ENCODE measurements at regions not wholly inside any gene's neighbourhood (a gene's known extent, or its start where the extent isn't known, plus 50 kb on each side); places are given as distances from the start of the nearest gene placed in this dataset.
A peak's percentile ranks its signal among the peaks of the same experiment; 100 is the strongest.

DNA sequence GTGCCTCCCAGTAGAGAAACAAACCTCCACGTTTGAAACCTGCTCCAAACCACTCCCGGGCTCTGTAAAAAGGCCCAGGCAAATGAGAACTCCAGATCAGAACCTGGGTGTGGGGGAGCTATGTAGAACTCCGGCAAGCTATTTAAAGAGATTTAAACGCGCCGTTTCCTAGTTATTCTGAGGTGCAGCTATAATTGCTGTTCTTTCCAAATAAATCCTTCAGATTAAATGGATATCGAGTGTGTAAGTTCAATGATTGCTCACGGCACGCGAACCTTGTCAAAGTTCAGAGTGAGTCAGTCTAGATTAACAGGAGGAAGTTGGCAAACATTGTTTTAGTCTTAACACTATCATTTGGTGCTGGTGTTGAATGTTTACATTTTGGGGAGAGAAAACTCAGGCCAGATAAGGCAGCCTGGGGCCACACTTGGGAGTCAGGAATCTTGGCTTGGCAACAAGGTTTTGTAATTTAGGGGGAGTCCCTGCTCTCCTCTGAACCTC is 92.9 kb upstream of the SALL1 start (continued):
- TF ChIP-seq AHDC1 (CRISPR knock-in tag; IDR thresholded peaks at IDR 0.05; ENCODE audit: borderline replicate concordance) (peak; percentile 90), TAF1 (CRISPR knock-in tag; IDR thresholded peaks at IDR 0.05) (no peak; the same call in 1 of the 2 replicates), ZNF501 (CRISPR knock-in tag; IDR thresholded peaks at IDR 0.05) (0 out of 2 replicates have a peak, but pooled peaks have one; percentile 20), ZBTB38 (CRISPR knock-in tag; IDR thresholded peaks at IDR 0.05) (no peak), MLXIP (CRISPR knock-in tag; IDR thresholded peaks at IDR 0.05; ENCODE audit: borderline replicate concordance) (no peak), SIX1 (CRISPR knock-in tag; IDR thresholded peaks at IDR 0.05; ENCODE audit: borderline replicate concordance) (no peak), TFDP2 (CRISPR knock-in tag; IDR thresholded peaks at IDR 0.05) (no peak), KAT7 (CRISPR knock-in tag; IDR thresholded peaks at IDR 0.05; ENCODE audit: borderline replicate concordance) (no peak), RBFOX2 (IDR thresholded peaks at IDR 0.05; ENCODE audit: low read depth, low read length) (no peak), MED13 (CRISPR knock-in tag; IDR thresholded peaks at IDR 0.05) (no peak), SOX6 (IDR thresholded peaks at IDR 0.05) (no peak), SOX6 (CRISPR knock-in tag; IDR thresholded peaks at IDR 0.05) (peak; percentile 91), AGO1 (IDR thresholded peaks at IDR 0.05; ENCODE audit: low read depth, low read length, poor library complexity, severe bottlenecking) (no peak), ZEB1 (IDR thresholded peaks at IDR 0.05; ENCODE audit: insufficient replicate concordance, low read depth) (no peak)
